AG09319 (cell line): ENCODE measurements at regions not wholly inside any gene's neighbourhood (a gene's known extent, or its start where the extent isn't known, plus 50 kb on each side); places are given as distances from the start of the nearest gene placed in this dataset.

Experiments
- DNase-seq: peaks from one replicate; pipeline ENCODE4 v3.0.0-alpha.2; 2010; ENCODE audit warnings: low read depth; ENCODE audit errors: extremely low read depth
- CTCF ChIP-seq: IDR thresholded peaks from 2 replicates; pipeline ENCODE4 v1.5.1; 2011; ENCODE audit warnings: low read depth, mild to moderate bottlenecking, inconsistent platforms, low read length, moderate library complexity

- no peak for TF ChIP-seq CTCF
- no peak for DNase-seq
Observed at GRCh38 chr3:81041331-81041730, 720.1 kb downstream of the GBE1 start.

- no peak for DNase-seq
Observed at GRCh38 chr3:81040107-81040506, 721.3 kb downstream of the GBE1 start.

DNA sequence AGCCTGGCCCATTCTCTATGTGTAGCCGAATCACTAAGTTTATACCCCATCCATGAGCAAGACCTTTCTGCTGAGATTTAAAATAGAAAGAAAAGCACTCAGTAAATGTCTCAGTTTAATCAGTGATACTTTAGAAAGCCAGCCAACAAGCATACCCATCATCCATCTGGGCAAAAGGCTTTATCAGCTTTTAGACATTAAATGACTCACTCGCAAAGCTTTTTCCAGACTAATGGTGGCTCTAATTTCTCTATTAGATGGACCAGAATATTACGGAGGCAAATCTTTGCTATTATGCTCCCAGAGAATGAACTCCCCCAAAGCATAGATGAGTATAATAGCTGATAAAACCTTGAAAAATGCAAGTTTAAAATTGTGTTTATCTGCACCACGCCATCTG lies 727.8 kb downstream of the GBE1 start:
- DNase-seq: no peak
- no peak for TF ChIP-seq CTCF

More at GRCh38 chr3:81040107-81040506, 721.3 kb downstream of the GBE1 start:
- TF ChIP-seq CTCF: no peak

- no peak for TF ChIP-seq CTCF
- DNase-seq: no peak
Observed at GRCh38 chr3:81033185-81033584, 728.3 kb downstream of the GBE1 start.

DNA sequence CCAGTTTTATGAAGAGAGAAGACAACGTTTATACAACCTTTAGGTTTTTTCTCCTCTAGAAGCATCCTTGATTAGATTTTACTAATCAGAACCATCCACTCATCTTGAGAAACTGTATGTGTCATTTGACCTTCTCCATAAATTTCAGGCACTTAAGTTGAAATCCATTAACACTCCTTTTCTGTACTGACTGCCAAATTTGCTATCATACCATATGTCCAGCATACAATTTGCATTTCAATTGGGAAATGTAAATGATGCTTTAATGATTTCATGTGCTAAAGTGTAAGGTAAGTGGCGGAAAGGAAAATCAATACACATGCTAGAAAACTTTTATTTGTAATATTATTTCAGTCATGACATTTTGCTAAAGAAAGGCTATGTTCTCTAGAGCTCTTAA lies 731.6 kb downstream of the GBE1 start:
- DNase-seq: no peak
- TF ChIP-seq CTCF: no peak

- no peak for DNase-seq
- TF ChIP-seq CTCF: no peak
Observed at GRCh38 chr3:81027344-81027743, 734.1 kb downstream of the GBE1 start.

DNA sequence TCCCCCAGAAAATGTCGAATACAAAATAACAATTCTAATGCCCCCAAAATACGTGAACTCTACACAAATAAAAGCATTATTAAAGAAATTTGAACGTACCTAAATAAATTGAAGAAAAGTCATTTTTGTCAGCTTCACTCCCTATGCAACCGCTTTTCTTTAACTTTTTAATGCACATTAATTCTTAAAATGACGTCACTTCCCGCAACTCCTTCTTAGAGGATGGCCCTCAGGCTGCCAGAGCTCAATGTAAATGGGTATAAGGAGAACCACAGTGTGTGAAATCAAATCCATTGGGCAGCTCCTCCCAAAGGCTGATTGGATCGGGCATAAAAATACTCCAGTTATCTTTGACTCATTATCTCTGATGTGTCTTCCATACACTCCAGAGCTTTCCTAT lies 736.9 kb downstream of the GBE1 start:
- TF ChIP-seq CTCF: no peak
- no peak for DNase-seq
